ENCODE measurements at regions not wholly inside any gene's neighbourhood (a gene's known extent, or its start where the extent isn't known, plus 50 kb on each side); places are given as distances from the start of the nearest gene placed in this dataset.
"Not testable (repeated sequence)": the region's sequence is repeated elsewhere in the genome, so short reads cannot be mapped to it uniquely, and the experiment has no call there.

- ATAC-seq; DNase-seq; H3K27me3 Mint-ChIP-seq (ENCODE audit: low read depth); CTCF ChIA-PET; H3K4me3 Mint-ChIP-seq; H3K36me3 Mint-ChIP-seq (ENCODE audit: low read depth); H3K4me1 Mint-ChIP-seq (ENCODE audit: low read depth); H3K27ac Mint-ChIP-seq; POLR2A ChIA-PET: not testable (repeated sequence)
- peaks cover 12% of the 10 kb centered on the region for H3K9me3 Mint-ChIP-seq (ENCODE audit: insufficient read depth)
Measured at GRCh38 chr14:37693420-37693819, 98.0 kb downstream of the TTC6 start.

GRCh38 chr14:37695866-37696265, 100.4 kb downstream of the TTC6 start:
- peaks cover 12% of the 10 kb centered on the region for H3K9me3 Mint-ChIP-seq (ENCODE audit: insufficient read depth)
- H3K27ac Mint-ChIP-seq: no peak overlapping the region
- no peak overlapping the region for H3K4me3 Mint-ChIP-seq
- ATAC-seq (no peak), DNase-seq (no peak)
- H3K27me3 Mint-ChIP-seq (ENCODE audit: low read depth): no peaks in the 10 kb centered on the region
- ChIA-PET POLR2A (no interaction called here), CTCF (no interaction called here)
- H3K36me3 Mint-ChIP-seq (ENCODE audit: low read depth): no peaks in the 10 kb centered on the region
- H3K4me1 Mint-ChIP-seq (ENCODE audit: low read depth): no peaks in the 10 kb centered on the region

- DNase-seq: no peak
- Mint-ChIP-seq H3K4me3 (no peak overlapping the region), H3K27ac (no peak overlapping the region), H3K4me1 (ENCODE audit: low read depth) (no peaks in the 10 kb centered on the region), H3K27me3 (ENCODE audit: low read depth) (no peaks in the 10 kb centered on the region), H3K36me3 (ENCODE audit: low read depth) (no peaks in the 10 kb centered on the region), H3K9me3 (ENCODE audit: insufficient read depth) (peaks cover 12% of the 10 kb centered on the region)
- CTCF ChIA-PET: no interaction called here
- ATAC-seq: no peak
- POLR2A ChIA-PET: no interaction called here
Measured at GRCh38 chr14:37697489-37698121, 102.2 kb downstream of the TTC6 start.

GRCh38 chr14:37698840-37699777, 103.7 kb downstream of the TTC6 start:
- no peak overlapping the region for H3K27ac Mint-ChIP-seq
- CTCF ChIA-PET: no interaction called here
- H3K27me3 Mint-ChIP-seq (ENCODE audit: low read depth): no peaks in the 10 kb centered on the region
- ATAC-seq (no peak), DNase-seq (no peak)
- H3K4me3 Mint-ChIP-seq: no peak overlapping the region
- H3K36me3 Mint-ChIP-seq (ENCODE audit: low read depth): no peaks in the 10 kb centered on the region
- H3K9me3 Mint-ChIP-seq (ENCODE audit: insufficient read depth): peaks cover 4% of the 10 kb centered on the region
- POLR2A ChIA-PET: no interaction called here
- H3K4me1 Mint-ChIP-seq (ENCODE audit: low read depth): no peaks in the 10 kb centered on the region

GRCh38 chr14:37707716-37708115, 112.3 kb downstream of the TTC6 start:
- ChIA-PET POLR2A (no interaction called here), CTCF (no interaction called here)
- no peak overlapping the region for H3K27ac Mint-ChIP-seq
- no peaks in the 10 kb centered on the region for H3K27me3 Mint-ChIP-seq (ENCODE audit: low read depth)
- H3K4me1 Mint-ChIP-seq (ENCODE audit: low read depth): no peaks in the 10 kb centered on the region
- no peaks in the 10 kb centered on the region for H3K9me3 Mint-ChIP-seq (ENCODE audit: insufficient read depth)
- ATAC-seq (no peak), DNase-seq (no peak)
- no peaks in the 10 kb centered on the region for H3K36me3 Mint-ChIP-seq (ENCODE audit: low read depth)
- no peak overlapping the region for H3K4me3 Mint-ChIP-seq

GRCh38 chr14:37708481-37708880, 113.1 kb downstream of the TTC6 start:
- POLR2A ChIA-PET: no interaction called here
- H3K36me3 Mint-ChIP-seq (ENCODE audit: low read depth): no peaks in the 10 kb centered on the region
- no peaks in the 10 kb centered on the region for H3K4me1 Mint-ChIP-seq (ENCODE audit: low read depth)
- no peak overlapping the region for H3K27ac Mint-ChIP-seq
- no peaks in the 10 kb centered on the region for H3K9me3 Mint-ChIP-seq (ENCODE audit: insufficient read depth)
- ATAC-seq (no peak), DNase-seq (no peak)
- CTCF ChIA-PET: no interaction called here
- no peak overlapping the region for H3K4me3 Mint-ChIP-seq
- no peaks in the 10 kb centered on the region for H3K27me3 Mint-ChIP-seq (ENCODE audit: low read depth)

- no peaks in the 10 kb centered on the region for H3K9me3 Mint-ChIP-seq (ENCODE audit: insufficient read depth)
- no peaks in the 10 kb centered on the region for H3K27me3 Mint-ChIP-seq (ENCODE audit: low read depth)
- ATAC-seq (no peak), DNase-seq (no peak)
- ChIA-PET CTCF (interaction anchor here (0.6 kb wide), 1 partner anchor 166 kb away, joined by 3 read pairs; no protein-coding TSS in a partner anchor), POLR2A (no interaction called here)
- H3K27ac Mint-ChIP-seq: no peak overlapping the region
- H3K36me3 Mint-ChIP-seq (ENCODE audit: low read depth): no peaks in the 10 kb centered on the region
- no peaks in the 10 kb centered on the region for H3K4me1 Mint-ChIP-seq (ENCODE audit: low read depth)
- H3K4me3 Mint-ChIP-seq: no peak overlapping the region
Measured at GRCh38 chr14:37709419-37710195, 114.2 kb downstream of the TTC6 start.

- no peaks in the 10 kb centered on the region for H3K4me1 Mint-ChIP-seq (ENCODE audit: low read depth)
- ChIA-PET CTCF (no interaction called here), POLR2A (no interaction called here)
- no peaks in the 10 kb centered on the region for H3K36me3 Mint-ChIP-seq (ENCODE audit: low read depth)
- DNase-seq (no peak), ATAC-seq (no peak)
- no peaks in the 10 kb centered on the region for H3K9me3 Mint-ChIP-seq (ENCODE audit: insufficient read depth)
- no peak overlapping the region for H3K4me3 Mint-ChIP-seq
- H3K27ac Mint-ChIP-seq: no peak overlapping the region
- no peaks in the 10 kb centered on the region for H3K27me3 Mint-ChIP-seq (ENCODE audit: low read depth)
Measured at GRCh38 chr14:37711356-37711830, 116.0 kb downstream of the TTC6 start.

- DNase-seq (no peak), ATAC-seq (no peak)
- Mint-ChIP-seq H3K4me1 (ENCODE audit: low read depth) (no peaks in the 10 kb centered on the region), H3K4me3 (no peak overlapping the region), H3K36me3 (ENCODE audit: low read depth) (no peaks in the 10 kb centered on the region), H3K9me3 (ENCODE audit: insufficient read depth) (no peaks in the 10 kb centered on the region), H3K27ac (no peak overlapping the region), H3K27me3 (ENCODE audit: low read depth) (no peaks in the 10 kb centered on the region)
- POLR2A ChIA-PET: no interaction called here
- CTCF ChIA-PET: no interaction called here
Measured at GRCh38 chr14:37711831-37712475, 116.5 kb downstream of the TTC6 start.

GRCh38 chr14:37712476-37712860, 117.0 kb downstream of the TTC6 start:
- H3K36me3 Mint-ChIP-seq (ENCODE audit: low read depth); DNase-seq; CTCF ChIA-PET; POLR2A ChIA-PET; H3K27me3 Mint-ChIP-seq (ENCODE audit: low read depth); H3K9me3 Mint-ChIP-seq (ENCODE audit: insufficient read depth); H3K27ac Mint-ChIP-seq; H3K4me3 Mint-ChIP-seq; H3K4me1 Mint-ChIP-seq (ENCODE audit: low read depth); ATAC-seq: not testable (repeated sequence)

- Mint-ChIP-seq H3K36me3 (ENCODE audit: low read depth) (no peaks in the 10 kb centered on the region), H3K9me3 (ENCODE audit: insufficient read depth) (no peaks in the 10 kb centered on the region), H3K27me3 (ENCODE audit: low read depth) (no peaks in the 10 kb centered on the region), H3K4me1 (ENCODE audit: low read depth) (no peaks in the 10 kb centered on the region), H3K4me3 (no peak overlapping the region), H3K27ac (no peak overlapping the region)
- ChIA-PET CTCF (no interaction called here), POLR2A (no interaction called here)
- DNase-seq (no peak), ATAC-seq (no peak)
Measured at GRCh38 chr14:37712976-37713431, 117.6 kb downstream of the TTC6 start.

- POLR2A ChIA-PET: no interaction called here
- Mint-ChIP-seq H3K27me3 (ENCODE audit: low read depth) (no peaks in the 10 kb centered on the region), H3K4me1 (ENCODE audit: low read depth) (no peaks in the 10 kb centered on the region)
Measured at GRCh38 chr14:37720131-37720530, 124.7 kb downstream of the TTC6 start.

More at GRCh38 chr14:37720131-37720530, 124.7 kb downstream of the TTC6 start:
- no peak for ATAC-seq
- H3K9me3 Mint-ChIP-seq (ENCODE audit: insufficient read depth): no peaks in the 10 kb centered on the region
- H3K4me3 Mint-ChIP-seq: no peak overlapping the region
- H3K36me3 Mint-ChIP-seq (ENCODE audit: low read depth): no peaks in the 10 kb centered on the region
- no peak overlapping the region for H3K27ac Mint-ChIP-seq
- DNase-seq: no peak
- CTCF ChIA-PET: no interaction called here

Measured in activated CD8-positive, alpha-beta T cell treated with anti-CD3 and anti-CD28 coated beads, Interleukin-2, amount 10 ng/mL, durations not matched to agents 7 days and 5 days (primary cell).